ENCODE measurements at regions not wholly inside any gene's neighbourhood (a gene's known extent, or its start where the extent isn't known, plus 50 kb on each side); places are given as distances from the start of the nearest gene placed in this dataset.

DNA sequence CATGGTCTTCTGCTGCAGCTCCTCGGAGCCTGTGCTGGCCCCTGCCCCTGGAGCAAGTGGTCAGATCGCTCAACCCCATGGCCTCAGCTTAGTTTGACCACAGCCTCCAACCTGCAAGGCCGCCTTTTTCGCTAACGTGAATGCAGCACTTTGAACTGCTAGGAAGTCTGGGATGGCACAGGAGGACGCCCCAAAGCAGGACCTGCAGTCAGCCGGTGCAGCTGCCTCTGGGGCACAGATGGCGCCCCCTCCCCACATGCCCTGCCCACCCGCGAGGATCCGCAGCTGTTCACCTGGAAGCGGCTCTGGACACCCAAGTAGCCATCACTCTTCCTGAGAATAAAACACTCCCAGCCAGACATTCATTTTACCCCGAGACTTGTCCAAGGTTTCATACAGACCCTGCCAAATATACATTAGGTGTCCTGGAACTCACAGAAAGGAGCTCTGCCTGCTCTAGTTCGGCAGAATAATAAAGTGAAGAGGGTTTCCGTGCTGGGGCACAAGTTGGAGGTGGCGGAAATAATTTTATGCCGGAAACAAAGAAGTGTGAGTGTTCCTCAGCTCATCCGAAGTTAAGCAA is 510.1 kb downstream of the EIPR1 start:
- H3K9me3 ChIP-seq: no peaks in the 10 kb centered on the region
- no peaks in the 10 kb centered on the region for H3K4me1 ChIP-seq
- TF ChIP-seq POLR2A (IDR thresholded peaks at IDR 0.05): no peak
- TF ChIP-seq, protein P1, sequence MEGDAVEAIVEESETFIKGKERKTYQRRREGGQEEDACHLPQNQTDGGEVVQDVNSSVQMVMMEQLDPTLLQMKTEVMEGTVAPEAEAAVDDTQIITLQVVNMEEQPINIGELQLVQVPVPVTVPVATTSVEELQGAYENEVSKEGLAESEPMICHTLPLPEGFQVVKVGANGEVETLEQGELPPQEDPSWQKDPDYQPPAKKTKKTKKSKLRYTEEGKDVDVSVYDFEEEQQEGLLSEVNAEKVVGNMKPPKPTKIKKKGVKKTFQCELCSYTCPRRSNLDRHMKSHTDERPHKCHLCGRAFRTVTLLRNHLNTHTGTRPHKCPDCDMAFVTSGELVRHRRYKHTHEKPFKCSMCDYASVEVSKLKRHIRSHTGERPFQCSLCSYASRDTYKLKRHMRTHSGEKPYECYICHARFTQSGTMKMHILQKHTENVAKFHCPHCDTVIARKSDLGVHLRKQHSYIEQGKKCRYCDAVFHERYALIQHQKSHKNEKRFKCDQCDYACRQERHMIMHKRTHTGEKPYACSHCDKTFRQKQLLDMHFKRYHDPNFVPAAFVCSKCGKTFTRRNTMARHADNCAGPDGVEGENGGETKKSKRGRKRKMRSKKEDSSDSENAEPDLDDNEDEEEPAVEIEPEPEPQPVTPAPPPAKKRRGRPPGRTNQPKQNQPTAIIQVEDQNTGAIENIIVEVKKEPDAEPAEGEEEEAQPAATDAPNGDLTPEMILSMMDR (IDR thresholded peaks at IDR 0.05): no peak
- H3K4me3 ChIP-seq: no peak overlapping the region
- no peak for ATAC-seq
- H3K27ac ChIP-seq: no peak overlapping the region
- no peaks in the 10 kb centered on the region for H3K27me3 ChIP-seq
- H3K36me3 ChIP-seq (replicated peaks in 1 of 2; ENCODE audit: insufficient read depth in 1 of 2, low read depth in 2 of 2): no peaks in the 10 kb centered on the region
- DNase-seq: no peak
- intact Hi-C loops (cut with DNase I): no loop called here
- 60 to 68% methylated on average over 18 of the region's 18 CpGs for WGBS, 2 donors

DNA sequence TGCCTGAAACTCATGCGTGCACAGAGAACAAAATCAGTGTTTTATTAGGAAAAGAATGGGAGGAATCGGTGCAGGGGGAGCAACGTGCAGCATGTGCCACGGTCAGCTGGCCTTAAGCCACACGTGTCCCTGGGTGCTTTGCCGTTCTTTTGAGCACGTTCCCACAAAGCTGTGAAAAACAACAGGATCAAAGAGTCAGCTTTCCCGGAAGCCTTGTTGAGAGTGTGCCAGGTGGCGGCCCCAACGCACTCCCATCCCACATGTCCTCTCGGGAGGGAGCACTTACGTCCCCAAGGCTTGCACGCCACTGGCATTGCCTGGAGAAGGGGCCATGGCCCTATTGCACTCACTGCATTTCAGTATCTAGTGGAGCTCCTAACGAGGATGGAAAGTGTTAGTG is 511.2 kb downstream of the EIPR1 start:
- Histone ChIP-seq H3K36me3 (replicated peaks in 1 of 2; ENCODE audit: insufficient read depth in 1 of 2, low read depth in 2 of 2) (no peaks in the 10 kb centered on the region), H3K27ac (no peak overlapping the region), H3K9me3 (no peaks in the 10 kb centered on the region), H3K27me3 (no peaks in the 10 kb centered on the region), H3K4me3 (no peak overlapping the region), H3K4me1 (no peaks in the 10 kb centered on the region)
- no peak for ATAC-seq
- WGBS, 2 donors: 57 to 73% methylated on average over 14 of the region's 14 CpGs
- DNase-seq: no peak
- no peak for TF ChIP-seq POLR2A (IDR thresholded peaks at IDR 0.05)
- TF ChIP-seq, protein P1 (IDR thresholded peaks at IDR 0.05): no peak
- intact Hi-C loops (cut with DNase I): no loop called here

DNA sequence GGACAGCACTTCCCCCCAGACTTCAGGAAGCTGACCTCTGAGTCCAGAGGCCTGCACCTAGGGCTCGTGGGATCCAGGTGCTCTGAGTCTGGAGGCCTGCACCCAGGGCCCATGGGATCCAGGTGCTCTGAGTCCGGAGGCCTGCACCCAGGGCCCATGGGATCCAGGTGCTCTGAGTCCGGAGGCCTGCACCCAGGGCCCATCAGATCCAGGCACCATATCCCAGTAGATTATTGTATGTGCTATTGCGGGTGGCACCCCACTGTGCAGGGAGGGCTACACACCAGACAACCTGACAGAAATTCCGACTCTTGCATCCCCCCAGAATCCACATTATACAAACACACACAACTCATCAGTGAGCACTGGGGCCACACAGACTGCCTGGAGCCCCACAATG is 515.2 kb downstream of the EIPR1 start:
- ATAC-seq (no peak), DNase-seq (no peak)
- H3K36me3 ChIP-seq (replicated peaks in 1 of 2; ENCODE audit: insufficient read depth in 1 of 2, low read depth in 2 of 2): no peaks in the 10 kb centered on the region
- 68 to 80% methylated on average over 1 to 5 of the region's 5 CpGs for WGBS, 2 donors
- no peak overlapping the region for H3K4me3 ChIP-seq
- H3K4me1 ChIP-seq: no peaks in the 10 kb centered on the region
- H3K9me3 ChIP-seq: no peaks in the 10 kb centered on the region
- no peak overlapping the region for H3K27ac ChIP-seq
- no peaks in the 10 kb centered on the region for H3K27me3 ChIP-seq
- intact Hi-C loops (cut with DNase I): no loop called here
- no peak for TF ChIP-seq POLR2A (IDR thresholded peaks at IDR 0.05)
- TF ChIP-seq, protein P1 (IDR thresholded peaks at IDR 0.05): no peak

DNA sequence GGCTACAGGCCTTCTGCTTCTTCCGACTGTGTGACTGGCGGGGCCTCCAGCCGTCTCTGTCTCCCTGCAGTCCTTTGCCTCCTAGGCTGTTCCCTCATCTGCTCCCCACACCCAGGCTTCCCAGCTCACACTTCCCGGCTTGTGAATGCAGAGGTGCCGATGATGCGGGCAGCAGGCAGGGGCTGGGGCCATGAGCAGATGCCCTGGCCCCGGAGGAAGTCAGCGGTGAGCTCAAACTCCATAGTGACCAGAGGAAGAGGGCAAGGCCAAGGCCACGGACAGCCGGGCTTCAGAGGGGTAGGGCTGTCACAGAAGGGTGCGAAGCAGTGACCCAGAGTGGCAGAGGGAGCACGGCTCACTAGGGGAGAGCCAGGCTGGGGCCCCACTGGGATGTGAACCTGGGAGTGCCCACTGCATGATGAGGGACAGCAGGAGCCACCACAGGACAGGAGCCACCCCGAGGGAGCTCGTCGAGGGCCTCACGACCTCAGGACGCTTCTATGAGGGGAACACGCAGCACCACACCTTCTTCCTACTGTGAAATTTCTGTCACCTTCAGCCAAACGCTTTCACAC is 515.9 kb downstream of the EIPR1 start:
- Histone ChIP-seq H3K9me3 (no peaks in the 10 kb centered on the region), H3K27ac (no peak overlapping the region), H3K4me1 (no peaks in the 10 kb centered on the region), H3K36me3 (replicated peaks in 1 of 2; ENCODE audit: insufficient read depth in 1 of 2, low read depth in 2 of 2) (no peaks in the 10 kb centered on the region), H3K27me3 (no peaks in the 10 kb centered on the region), H3K4me3 (no peak overlapping the region)
- intact Hi-C loops (cut with DNase I): no loop called here
- WGBS, 2 donors: 82% methylated on average over 17 of the region's 19 CpGs
- ATAC-seq (no peak), DNase-seq (no peak)
- no peak for TF ChIP-seq POLR2A (IDR thresholded peaks at IDR 0.05)
- TF ChIP-seq, protein P1 (IDR thresholded peaks at IDR 0.05): no peak

Measured in body of pancreas (tissue), 4 donors.